ENCODE measurements at regions not wholly inside any gene's neighbourhood (a gene's known extent, or its start where the extent isn't known, plus 50 kb on each side); places are given as distances from the start of the nearest gene placed in this dataset.

DNA sequence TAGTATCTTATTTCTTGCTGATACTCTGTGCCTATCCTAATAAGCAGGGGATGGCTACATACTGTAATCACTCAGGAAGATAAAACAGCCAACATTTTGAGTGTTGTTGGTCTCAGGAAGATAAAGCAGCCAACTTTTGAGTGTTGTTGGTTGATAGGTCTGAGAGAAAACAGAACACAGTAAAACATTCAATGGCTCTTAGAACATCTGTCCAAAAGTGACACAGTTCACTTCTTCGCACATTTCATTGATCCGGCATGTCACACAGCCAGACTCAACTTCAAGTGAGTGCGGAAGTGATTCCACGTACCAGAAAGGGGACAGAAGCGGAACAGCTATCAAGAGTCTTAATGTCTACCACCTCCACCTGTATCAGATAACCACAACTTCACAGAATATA, 87.3 kb upstream of the DMD start:
- TF ChIP-seq, protein P1, sequence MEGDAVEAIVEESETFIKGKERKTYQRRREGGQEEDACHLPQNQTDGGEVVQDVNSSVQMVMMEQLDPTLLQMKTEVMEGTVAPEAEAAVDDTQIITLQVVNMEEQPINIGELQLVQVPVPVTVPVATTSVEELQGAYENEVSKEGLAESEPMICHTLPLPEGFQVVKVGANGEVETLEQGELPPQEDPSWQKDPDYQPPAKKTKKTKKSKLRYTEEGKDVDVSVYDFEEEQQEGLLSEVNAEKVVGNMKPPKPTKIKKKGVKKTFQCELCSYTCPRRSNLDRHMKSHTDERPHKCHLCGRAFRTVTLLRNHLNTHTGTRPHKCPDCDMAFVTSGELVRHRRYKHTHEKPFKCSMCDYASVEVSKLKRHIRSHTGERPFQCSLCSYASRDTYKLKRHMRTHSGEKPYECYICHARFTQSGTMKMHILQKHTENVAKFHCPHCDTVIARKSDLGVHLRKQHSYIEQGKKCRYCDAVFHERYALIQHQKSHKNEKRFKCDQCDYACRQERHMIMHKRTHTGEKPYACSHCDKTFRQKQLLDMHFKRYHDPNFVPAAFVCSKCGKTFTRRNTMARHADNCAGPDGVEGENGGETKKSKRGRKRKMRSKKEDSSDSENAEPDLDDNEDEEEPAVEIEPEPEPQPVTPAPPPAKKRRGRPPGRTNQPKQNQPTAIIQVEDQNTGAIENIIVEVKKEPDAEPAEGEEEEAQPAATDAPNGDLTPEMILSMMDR (IDR thresholded peaks at IDR 0.05) = no peak
- TF ChIP-seq POLR2A (IDR thresholded peaks at IDR 0.05) = no peak
